ENCODE measurements at regions not wholly inside any gene's neighbourhood (a gene's known extent, or its start where the extent isn't known, plus 50 kb on each side); places are given as distances from the start of the nearest gene placed in this dataset.
"Not testable (repeated sequence)": the region's sequence is repeated elsewhere in the genome, so short reads cannot be mapped to it uniquely, and the experiment has no call there.

DNA sequence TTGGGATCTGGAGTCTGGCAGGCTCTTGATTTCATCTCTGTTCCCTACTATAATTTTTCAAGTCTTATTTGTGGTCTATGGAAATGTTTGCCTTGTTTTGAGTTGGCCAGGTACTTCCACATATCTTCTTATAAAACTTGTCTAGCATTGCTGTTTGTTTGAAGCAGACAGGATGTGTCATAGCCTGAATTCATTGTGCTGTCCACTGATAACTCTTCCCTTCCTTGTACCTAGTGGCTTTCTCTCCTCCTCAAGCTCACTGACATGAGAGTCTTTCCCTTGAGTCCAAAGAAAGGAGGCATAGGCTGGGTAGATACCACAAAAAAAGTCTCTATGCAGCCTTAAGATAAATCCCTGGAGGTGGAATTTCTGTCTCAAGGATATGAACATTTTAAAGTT, 59.2 kb upstream of the FAM241A start:
- no peak overlapping the region for H3K4me3 ChIP-seq (ENCODE audit: control insufficient read depth, low read depth, low read length)
- TF ChIP-seq, protein P1, sequence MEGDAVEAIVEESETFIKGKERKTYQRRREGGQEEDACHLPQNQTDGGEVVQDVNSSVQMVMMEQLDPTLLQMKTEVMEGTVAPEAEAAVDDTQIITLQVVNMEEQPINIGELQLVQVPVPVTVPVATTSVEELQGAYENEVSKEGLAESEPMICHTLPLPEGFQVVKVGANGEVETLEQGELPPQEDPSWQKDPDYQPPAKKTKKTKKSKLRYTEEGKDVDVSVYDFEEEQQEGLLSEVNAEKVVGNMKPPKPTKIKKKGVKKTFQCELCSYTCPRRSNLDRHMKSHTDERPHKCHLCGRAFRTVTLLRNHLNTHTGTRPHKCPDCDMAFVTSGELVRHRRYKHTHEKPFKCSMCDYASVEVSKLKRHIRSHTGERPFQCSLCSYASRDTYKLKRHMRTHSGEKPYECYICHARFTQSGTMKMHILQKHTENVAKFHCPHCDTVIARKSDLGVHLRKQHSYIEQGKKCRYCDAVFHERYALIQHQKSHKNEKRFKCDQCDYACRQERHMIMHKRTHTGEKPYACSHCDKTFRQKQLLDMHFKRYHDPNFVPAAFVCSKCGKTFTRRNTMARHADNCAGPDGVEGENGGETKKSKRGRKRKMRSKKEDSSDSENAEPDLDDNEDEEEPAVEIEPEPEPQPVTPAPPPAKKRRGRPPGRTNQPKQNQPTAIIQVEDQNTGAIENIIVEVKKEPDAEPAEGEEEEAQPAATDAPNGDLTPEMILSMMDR (conservative IDR thresholded peaks at IDR 0.05; ENCODE audit: control insufficient read depth, insufficient read depth, low read depth, low read length) = no peak
- no peak for DNase-seq (ENCODE audit: low read depth)

DNA sequence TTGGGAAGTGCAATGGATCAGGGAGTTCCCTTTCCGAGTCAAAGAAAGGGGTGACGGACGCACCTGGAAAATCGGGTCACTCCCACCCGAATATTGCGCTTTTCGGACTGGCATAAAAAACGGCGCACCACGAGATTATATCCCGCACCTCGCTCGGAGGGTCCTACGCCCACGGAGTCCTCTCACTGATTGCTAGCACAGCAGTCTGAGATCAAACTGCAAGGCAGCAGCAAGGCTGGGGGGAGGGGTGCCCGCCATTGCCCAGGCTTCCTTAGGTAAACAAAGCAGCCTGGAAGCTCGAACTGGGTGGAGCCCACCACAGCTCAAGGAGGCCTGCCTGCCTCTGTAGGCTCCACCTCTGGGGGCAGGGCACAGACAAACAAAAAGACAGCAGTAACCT, 58.6 kb upstream of the FAM241A start:
- not testable (repeated sequence) for H3K4me3 ChIP-seq (ENCODE audit: control insufficient read depth, low read depth, low read length); DNase-seq (ENCODE audit: low read depth)

DNA sequence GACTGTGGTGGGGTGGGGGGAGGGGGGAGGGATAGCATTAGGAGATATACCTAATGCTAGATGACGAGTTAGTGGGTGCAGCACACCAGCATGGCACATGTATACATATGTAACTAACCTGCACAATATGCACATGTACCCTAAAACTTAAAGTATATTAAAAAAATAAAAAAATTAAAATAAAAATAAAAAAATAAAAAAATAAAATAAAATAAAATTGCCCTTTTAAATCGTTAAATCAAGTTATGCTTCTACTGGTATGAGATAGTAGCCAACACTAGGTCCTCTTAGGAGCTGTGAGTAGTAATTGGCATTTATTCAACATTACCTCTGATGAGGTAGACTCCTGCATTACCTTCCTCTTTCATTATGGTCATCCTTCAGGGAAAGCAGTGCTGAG, 52.9 kb upstream of the FAM241A start:
- not testable (repeated sequence) for DNase-seq (ENCODE audit: low read depth); H3K4me3 ChIP-seq (ENCODE audit: control insufficient read depth, low read depth, low read length)

DNA sequence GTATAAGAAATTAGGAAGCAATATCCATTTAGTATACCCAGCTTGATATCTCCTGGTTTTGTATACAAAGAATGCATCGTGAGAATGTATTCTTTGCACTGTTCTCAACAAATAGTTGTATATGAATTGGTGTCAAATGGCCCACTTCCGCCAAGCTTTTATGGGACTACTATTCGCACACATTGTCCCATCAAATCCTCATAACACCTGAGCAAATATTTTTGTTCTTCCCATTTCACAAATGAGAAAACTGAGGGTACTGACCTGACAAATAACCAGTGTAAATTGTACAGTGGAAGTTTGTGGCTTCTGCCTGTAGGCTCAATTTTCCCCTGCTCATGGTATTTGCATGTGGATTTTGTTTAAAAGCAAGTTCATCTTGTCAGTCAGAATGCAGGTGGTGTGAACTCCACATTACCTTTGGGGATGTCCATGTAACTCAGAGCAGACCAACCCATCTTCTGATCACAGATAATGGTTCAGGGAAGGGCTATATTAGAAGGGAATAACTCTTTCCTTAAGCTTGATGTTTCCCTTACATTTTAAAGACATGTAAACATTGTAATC, 51.5 kb upstream of the FAM241A start:
- DNase-seq (ENCODE audit: low read depth) = no peak
- no peak overlapping the region for H3K4me3 ChIP-seq (ENCODE audit: control insufficient read depth, low read depth, low read length)
- TF ChIP-seq, protein P1 (conservative IDR thresholded peaks at IDR 0.05; ENCODE audit: control insufficient read depth, insufficient read depth, low read depth, low read length) = no peak

DNA sequence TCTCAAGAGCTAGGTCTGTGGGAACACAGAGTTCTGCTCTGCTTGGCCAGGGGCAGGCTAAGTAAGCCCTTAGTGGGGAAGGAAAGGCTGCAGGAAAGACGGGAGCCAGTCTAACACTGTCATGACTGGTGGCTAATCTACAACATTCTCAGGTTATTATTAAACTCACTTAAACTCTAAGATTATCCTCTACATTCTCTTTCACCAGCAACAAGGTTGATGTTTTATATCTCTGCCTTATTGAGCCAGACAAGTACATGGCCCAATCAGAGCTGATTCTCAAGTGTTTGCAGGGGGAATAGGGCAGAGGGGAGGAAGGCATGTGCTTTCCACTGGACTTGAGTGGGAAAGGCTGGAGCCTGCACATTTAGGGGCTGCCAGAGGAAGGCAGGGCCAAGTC, 50.9 kb upstream of the FAM241A start:
- TF ChIP-seq, protein P1 (conservative IDR thresholded peaks at IDR 0.05; ENCODE audit: control insufficient read depth, insufficient read depth, low read depth, low read length) = no peak
- H3K4me3 ChIP-seq (ENCODE audit: control insufficient read depth, low read depth, low read length) = no peak overlapping the region
- DNase-seq (ENCODE audit: low read depth) = no peak

Data from fibroblast of mammary gland (primary cell).